GM21367 (cell line): ENCODE measurements at regions not wholly inside any gene's neighbourhood (a gene's known extent, or its start where the extent isn't known, plus 50 kb on each side); places are given as distances from the start of the nearest gene placed in this dataset.

ENCODE experiments used
- ATAC-seq: cut with Tn5 transposase; IDR thresholded peaks from one replicate; pipeline ENCODE4 v1.9.1; 2021; ENCODE audit not compliant: unreplicated experiment

DNA sequence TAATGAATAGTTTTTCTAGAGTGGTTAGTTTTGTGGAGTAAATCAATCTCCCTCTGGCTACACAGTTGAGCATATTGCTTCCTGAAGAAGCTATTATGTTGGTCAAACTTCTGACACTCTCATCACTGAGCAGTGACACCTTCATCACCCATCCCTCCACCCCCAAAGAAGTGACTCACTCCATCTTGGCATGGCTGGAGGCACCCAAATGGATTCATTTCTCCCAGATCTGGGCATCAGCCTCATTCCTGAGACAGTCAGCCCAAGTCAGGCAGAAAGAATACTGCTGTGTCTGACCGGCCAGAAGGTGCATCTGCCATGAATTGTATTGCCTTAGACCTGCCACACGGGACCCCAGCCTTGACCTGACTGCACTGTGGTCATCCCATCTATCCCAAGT is 117.0 kb upstream of the HABP2 start:
- no peak for ATAC-seq

DNA sequence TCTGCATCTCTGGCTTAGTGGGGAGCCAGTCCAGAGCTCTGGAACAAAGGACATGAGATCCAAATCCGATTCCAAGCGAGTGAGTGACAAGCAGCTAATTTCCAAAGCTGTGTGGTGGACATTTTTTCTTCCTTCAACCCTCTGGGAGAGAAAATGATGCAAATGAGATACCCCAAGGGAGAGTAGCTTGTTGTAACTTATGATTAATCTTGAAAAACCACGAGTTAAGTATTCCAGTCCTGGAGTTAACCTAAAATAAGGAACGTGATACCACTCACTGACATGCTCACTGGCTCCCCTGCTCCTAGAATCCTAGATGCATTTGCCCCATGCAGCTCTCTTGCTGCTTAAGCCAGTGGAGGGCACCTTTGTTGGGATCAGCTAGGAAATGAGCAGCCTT is 116.0 kb upstream of the HABP2 start:
- ATAC-seq, result no peak

GRCh38 chr10:113438652-113439051 is 114.2 kb upstream of the HABP2 start:
- no peak for ATAC-seq

GRCh38 chr10:113441220-113441619 is 111.6 kb upstream of the HABP2 start:
- no peak for ATAC-seq

DNA sequence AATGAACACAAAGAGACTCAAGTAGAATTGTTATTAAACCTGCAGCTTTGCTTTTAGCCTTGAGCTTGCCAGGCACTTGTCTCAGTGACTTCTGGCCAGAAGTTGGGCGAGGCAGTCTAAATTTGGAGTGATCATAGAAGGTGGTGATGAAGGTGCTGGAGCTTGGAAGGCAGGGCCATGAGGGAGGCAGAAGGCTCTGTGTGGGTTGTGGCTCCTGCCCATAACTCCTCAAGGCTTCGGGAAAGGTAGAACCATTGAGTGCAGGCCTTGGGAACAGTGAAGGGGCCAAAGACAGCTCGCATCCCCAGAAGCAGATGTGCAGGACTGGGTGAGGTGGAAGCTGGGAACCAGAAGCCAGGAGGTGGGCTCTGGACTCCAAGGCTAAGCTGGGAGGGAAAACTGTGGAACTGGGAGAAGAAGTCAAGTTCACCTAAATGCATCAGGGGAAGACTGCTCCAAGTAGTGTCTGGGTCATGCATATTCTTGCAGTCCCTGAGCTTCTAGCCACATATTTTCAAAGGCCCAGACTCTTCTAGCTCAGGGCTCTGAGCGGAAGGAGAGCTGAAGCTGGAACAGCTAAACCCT is 111.1 kb upstream of the HABP2 start:
- ATAC-seq, result no peak

- ATAC-seq, result no peak
These were observed 110.5 kb upstream of the HABP2 start for GRCh38 chr10:113442336-113442735.

- ATAC-seq, result no peak
These were observed 109.5 kb upstream of the HABP2 start for GRCh38 chr10:113443141-113443925.

DNA sequence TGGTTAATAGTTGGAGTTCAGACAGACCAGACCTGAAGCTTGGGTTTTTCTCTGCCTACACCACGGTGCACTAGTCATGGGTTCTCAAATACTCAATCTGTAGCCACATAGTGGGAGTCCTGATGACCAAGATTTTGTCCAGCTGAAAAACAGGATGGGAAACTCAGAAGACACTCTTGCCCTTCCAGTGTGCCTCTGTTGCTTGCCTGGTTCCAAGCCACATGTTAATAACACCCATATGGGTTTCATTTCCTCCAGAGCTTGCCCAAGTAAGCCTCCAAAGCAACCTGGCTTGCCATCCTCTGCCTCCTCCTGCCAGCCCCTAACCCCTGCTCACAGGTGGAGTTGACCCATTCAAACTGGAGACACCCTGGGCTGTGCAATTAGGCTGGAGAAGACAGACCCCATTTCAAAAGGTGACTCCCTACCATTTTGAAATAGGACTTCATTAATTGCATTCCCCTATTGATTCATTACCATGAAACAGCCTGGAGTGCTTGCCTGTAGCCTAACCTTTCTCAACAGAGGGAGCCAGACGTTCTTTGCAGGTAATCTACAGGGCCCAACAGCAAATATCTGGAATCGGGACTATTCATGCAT is 108.0 kb upstream of the HABP2 start:
- ATAC-seq, result no peak

- no peak for ATAC-seq
These were observed 107.1 kb upstream of the HABP2 start for GRCh38 chr10:113445736-113446135.

DNA sequence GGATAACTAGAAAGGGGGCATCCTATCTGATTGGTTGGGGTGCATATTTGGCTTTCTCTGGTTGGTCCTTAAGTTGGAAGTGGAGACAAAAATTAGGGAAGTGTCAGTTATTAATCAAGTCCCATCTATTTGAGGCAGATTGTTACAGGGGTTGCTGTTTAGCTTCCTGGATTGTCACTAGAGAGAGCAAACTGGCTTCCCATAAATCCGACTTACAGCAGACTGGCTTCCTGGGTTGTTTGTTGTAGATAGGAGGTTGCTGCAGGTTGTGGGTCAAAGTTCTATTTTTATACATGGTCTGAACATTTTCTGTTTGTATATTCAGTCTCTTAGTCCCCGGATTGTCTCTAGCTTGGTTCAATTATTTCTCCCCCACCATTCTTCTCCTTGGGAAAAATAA is 106.1 kb upstream of the HABP2 start:
- no peak for ATAC-seq

- ATAC-seq, result no peak
These were observed 105.6 kb upstream of the HABP2 start for GRCh38 chr10:113447278-113447677.

DNA sequence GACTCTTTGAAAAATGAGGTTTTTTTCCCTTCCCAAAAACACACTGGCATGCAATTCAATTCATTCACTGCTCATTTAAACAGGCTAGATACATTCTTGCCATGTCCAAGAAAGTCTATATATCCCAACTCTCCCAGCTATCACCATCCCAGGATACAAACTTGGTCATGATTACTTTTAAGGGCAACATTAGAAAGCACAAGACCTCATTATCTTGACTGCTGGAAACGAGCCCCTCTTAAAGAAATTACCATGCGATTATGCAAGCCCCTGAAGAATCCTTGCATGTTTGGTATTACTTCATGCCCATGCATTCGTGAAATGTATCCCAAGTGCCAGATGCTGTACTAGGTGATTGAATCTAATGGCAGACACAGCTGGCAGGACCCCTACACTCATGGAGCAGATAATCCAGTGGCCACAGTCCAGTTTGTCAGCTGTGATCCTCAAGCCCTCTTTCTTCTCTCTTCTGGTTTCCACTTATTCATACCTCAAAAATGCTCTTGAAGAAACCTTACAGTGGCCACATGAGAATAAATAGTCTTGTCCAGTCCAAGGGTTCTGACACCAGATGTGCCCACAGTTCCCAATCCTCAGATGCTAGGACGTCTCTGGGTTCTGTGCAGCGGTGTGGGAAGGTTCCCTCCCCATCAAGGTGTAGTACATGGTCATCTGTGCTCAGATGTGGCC is 103.7 kb upstream of the HABP2 start:
- ATAC-seq, result no peak

GRCh38 chr10:113450046-113450804 is 102.6 kb upstream of the HABP2 start:
- ATAC-seq, result no peak

DNA sequence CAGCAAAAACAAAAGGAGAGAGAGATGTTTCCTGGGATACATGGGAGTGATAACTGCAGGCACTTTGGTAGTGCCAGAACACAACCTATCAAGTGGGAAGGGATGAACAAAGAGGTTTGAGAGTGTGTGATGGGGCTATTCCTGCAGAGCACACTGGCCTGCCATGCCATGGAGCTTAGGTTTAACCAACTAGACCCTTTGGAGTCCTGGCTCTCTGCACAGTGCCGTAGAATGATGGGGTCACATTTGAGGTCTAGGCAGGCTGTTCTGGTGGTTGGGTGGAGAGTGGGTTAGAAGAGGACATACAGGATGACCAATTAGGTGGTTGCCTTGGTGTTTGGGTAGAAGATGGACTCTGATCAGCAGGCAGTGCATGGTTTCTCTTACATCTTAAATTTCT is 101.9 kb upstream of the HABP2 start:
- ATAC-seq, result no peak

GRCh38 chr10:113452146-113452845 is 100.6 kb upstream of the HABP2 start:
- ATAC-seq, result no peak

GRCh38 chr10:113453351-113453750 is 99.5 kb upstream of the HABP2 start:
- no peak for ATAC-seq

DNA sequence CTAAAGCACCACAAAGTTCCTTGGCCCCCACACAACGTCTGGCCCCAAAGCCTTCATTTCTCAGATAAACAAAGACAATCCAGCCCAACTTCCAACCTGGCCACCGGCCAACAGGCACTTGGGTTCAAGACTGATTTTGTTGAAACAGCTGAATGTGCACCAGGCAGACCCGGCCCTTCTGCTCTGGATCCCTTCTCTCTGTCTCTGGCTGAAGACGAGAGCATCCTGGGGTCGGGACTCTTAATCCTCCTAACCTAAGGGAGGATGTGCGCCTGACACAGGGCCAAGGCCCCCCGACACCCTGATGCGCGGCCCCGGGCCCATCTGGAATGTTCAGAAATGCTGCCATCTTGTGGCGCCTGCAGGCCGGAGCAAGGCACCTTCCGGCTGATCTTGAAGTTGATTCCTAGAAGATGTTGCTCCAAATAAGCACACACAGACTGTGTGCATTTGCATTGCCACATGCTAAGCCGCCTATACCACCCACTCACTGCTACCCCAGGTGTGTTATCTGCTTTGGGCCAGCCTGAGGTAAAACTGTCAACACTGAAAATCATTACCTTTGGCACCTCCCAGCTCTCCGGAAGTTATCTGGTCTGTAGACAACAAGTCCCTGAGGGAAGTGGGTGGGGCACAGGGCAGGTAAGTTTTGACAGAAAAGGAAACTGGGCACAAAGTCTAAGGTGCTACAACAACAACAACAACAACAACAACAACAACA is 98.4 kb upstream of the HABP2 start:
- no peak for ATAC-seq

DNA sequence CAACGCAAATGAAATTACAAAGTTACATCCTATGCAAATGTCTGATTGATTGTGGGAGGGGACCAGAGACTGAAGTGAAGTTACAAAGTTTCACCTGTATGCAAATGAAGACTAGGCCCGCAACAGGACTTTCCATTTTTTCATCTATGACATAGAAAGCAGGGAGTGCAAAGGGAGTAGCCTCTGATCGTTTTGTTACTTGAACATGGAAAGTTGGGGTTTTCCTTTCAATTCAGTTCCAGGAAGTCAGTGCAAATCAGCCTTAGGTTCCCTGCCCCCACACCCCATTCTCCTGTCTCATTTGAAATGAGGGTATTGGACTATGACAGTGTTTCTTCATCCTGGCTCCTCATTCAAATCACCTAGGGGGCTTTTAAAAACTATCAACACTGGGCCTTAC is 96.9 kb upstream of the HABP2 start:
- no peak for ATAC-seq

DNA sequence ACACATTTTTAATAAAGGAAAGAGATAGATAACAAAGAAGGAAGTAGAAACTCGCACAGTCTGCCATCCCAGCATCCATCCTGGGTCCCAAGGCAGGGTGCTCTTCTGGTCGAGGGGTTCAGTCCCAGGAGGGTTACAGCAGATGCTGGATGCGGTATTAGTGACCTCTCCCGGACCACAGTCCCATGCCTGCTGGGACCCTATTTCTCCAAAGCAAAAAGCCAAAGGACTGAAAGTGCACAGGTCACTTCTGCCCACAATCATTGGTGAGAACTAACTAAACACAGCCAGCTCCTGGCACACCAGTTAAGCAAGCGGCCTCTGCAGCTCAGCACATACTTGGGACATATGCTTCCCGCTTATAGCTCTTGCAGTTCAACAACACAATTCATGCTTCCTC is 96.1 kb upstream of the HABP2 start:
- ATAC-seq, result no peak

DNA sequence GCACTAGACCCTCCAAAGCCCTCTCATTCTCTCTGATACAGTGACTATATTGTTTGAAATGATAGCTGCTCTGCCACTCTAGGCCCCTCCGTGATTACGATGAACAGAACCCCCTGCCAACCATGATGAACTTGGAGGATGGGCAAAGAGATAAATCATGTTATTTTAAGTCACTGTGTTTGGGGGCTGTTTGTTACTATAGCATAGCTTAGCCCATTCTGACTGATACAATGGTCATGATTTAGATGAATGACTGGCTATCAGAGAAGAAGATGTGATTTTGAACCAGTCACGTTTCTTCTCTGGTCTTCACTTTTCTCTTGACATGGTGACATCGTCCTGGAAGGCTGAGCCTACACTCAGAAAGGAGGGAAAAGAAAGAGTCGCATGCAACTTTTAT is 95.4 kb upstream of the HABP2 start:
- no peak for ATAC-seq
